Activated CD8-positive, alpha-beta memory T cell treated with anti-CD3 and anti-CD28 coated beads, Interleukin-2, amount 50 U/mL, for 24 hours (primary cell): ENCODE measurements at regions not wholly inside any gene's neighbourhood (a gene's known extent, or its start where the extent isn't known, plus 50 kb on each side); places are given as distances from the start of the nearest gene placed in this dataset.
"Not testable (repeated sequence)": the region's sequence is repeated elsewhere in the genome, so short reads cannot be mapped to it uniquely, and the experiment has no call there.

Experiments
- DNase-seq: peaks from one replicate; pipeline ENCODE4 v3.0.0-alpha.2; 2020; ENCODE audit errors: extremely low read depth

DNA sequence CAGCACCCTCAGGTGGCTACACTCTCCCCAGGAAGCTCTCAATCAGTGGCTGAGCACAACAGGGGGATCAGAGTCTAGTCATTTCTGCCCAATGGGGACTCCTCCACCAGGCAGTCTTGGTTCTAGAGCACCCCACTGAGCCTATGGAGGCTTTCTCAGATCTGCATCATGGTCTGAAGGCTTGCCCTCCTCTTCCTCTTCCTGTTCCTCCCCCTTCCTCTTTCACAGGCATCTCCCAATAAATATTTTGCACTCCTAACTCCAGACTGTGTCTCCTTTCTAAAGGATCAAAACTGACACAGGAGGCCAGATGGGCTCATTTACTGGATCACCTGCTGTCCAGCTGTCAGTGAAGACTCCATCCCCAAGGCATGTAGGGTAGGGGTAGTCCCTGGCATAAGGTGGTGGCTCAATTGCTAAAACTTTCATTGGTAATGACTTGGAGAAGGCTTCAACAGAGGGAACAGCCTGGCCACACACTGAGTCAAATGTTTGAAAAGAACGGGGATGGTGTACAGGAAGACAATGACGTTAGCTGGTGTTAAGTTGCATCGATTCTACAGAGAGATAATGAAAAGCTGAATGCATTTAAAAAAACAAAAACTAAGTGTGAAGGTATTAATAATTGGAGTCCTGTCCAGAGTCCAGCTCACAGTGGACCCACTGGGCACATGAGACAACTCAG lies 84.2 kb upstream of the SLC2A1 start:
- no peak for DNase-seq

DNA sequence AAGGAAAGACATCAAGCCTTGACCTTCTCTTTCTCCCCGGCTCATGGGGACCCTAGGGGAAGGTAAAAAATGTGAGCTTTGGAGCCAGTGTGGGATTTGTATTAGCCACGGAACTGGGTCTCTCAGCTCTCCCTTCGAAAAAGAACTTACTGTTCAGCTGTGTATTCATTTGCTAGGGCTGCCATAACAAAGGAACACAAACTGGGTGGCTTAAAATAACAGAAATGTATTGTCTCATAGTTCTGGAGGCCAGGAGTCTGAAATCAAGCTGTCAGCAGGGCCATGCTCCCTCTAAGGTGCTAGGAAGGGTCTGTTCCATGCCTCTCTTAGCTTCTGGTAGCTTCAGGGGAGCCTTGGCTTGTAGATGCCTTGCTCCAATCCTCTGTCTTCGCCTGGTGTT lies 83.5 kb upstream of the SLC2A1 start:
- DNase-seq: no peak

DNA sequence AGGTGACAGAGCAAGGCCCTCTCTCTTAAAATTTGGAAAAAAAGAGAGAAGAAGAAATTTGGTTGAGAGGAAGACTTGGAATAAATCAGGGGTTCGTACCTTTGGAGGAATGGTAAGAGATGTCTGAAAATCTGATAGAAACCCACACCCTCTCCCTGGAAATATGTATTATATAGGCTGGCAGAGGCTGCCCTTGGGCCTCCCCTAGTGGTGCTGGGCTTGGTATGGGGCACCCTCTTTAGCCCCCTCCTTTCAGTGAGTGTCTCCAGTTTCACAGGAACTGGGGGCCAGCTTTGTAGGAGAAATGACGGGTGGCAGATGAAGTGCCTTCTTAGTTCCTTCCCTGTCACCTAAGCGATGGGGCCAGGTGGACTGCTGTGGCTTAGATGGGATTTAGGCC lies 82.9 kb upstream of the SLC2A1 start:
- no peak for DNase-seq

DNA sequence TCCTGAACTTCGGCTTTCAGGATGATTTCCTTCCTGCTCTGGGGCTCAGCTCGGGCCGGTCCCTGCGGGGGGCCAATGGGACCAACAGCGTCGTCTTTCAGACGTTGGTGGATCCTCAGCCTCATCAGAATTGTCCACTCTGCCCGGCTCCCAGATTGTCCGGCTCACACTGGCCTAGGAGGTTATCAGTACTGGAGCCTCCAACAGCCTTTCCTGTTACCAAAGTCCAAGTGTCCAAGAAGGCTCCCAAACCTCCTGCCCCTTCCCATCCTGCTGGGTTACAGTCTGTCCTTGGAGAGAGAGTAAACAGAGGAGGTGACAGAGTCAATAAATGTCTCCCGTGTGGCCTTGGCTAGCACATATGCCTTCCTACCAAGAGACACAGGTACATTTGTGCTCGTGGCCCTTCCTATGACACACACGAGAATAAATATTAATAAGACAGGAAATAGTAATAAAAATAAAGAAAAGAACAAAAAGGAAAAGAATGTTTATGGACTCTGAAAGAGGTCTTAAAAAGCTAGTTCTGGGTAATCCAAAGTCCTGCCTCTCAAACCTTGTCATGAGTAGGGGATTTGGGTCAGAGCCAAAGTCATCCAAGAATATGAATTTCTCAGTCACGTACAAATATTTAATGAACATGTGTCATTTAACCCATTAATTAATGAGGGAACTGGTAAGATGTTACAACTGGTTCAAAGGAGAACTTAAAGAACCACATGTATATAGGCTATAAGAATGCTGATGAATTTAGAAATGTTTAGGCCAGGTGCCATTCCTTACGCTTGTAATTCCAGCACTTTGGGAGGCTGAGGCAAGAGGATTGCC lies 80.8 kb upstream of the SLC2A1 start:
- DNase-seq: no peak

DNA sequence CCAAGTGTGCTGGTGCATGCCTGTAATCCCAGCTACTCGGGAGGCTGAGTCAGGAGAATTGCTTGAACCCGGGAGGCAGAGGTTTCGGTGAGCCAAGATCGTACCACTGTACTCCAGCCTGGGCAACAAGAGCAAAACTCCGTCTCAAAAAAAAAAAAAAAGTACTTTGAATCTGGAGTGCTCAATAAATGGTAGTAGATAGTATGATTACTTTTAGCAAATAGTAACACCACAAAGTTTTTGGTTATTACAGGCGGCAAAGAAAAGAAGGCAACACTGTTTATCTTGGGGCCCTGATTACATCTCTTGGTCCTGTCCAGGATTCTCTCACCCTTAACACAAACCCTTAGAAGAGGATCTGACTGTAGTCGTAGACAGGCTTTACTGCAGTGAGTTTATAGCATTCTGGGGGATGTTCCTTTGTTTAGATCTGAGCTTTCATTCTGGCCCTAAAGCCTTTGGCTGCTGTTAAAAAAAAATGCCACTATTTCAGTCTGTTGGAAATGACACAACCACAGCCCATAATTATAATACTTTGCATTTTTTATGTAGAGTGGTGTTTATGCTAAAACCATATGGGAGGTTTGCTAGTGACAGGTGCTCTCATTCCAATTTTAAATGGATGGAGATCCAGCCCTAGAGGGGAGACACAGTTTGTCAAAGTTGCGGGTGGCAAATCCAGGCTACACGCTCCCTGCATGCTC lies 79.7 kb upstream of the SLC2A1 start:
- no peak for DNase-seq

DNA sequence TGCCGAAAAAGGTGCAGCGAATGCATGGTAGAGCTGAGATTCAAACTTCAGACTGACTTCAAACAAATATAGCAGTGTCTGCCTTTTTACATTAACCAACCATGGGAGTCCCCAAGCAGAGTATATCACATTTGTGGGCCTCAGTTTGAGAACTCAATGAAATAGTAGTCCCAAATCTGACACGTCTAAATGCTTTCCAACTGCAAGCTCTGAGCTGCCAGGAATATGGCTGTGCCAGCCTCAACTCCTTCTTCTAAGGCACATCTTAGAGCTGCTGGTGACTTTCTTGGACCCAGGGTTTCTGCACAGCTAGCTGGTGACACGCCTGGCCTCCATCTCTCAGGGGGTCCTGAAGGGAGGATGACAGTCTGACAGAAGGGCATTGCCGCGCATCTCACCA lies 78.8 kb upstream of the SLC2A1 start:
- DNase-seq: no peak

DNA sequence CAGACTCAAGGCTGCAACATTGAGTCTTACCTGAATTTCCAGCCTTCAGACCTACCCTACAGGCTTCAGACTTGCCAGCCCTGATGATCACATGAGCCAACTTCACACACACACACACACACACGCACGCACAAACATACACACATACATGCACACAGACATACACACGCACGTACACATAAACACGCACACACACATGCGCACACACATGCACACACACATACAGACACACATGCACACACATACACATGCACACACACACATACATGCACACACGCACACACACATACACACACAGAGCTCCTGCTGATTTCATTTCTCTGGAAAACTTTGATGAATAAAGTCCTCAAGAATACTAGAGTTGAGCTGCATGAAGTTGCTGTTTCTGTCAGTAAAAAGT lies 78.3 kb upstream of the SLC2A1 start:
- DNase-seq: no peak

DNA sequence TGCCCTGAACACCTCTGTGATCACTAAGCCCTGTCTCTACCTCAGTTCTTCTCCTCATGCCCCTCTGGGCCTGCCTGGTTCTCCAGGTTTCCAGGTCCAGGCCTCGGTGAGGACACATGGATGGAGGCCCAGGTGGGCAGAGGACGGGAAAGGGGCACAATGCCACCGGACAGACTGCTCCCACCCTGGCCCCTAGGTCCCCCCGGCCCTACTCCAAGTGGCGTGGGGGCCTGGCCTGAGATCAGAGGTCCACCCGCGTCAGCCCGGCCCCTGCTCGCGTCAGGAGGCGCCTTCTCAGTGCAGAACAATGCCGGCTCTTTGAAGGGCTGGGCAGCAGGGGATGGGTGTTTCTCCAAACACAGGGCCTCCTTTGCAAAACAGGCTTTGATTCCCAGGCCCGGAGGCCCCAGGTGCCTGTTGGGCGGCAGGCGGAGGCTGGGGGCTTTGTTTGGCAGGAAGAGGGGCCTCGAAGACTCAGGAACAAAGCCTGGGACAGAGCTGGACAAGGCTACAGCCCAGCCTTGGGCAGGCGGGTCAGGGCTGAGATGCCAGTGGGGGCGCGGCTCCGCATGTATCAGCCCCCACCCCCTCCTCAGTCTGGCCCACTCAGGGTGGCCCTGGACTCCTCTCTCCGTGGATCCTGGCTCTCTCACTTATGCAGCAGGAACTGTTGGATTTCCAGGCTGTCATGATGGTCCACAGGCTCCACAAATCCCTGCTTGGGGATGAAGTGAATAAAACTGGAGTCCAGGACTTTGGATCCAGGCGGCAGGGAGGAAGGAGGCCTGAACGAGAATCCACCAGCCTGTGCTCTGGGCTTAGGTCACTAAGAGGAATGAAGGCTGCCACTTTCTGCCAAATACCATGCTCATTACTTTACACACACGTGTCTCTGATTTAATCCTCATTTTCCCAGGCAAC lies 77.4 kb upstream of the SLC2A1 start:
- DNase-seq: no peak

DNA sequence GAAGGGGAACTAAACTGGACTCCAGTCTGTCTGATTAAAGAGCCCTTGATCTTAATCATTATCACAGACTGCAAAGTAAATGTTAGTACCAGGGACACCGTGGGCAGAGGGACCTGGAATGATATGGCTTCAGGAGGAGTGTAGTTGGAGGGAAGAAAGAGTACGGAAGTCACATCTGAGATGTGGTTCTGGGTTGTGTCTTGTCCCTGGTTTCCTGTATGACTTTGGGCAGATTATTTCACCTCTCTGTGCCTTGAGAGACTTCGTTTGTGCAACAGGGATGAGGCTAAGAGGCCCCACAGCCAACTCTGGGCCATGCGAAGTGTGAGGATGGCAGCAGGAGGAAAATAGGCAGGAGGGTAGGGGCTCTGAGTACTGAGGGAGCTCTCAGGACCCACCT lies 76.1 kb upstream of the SLC2A1 start:
- no peak for DNase-seq

DNA sequence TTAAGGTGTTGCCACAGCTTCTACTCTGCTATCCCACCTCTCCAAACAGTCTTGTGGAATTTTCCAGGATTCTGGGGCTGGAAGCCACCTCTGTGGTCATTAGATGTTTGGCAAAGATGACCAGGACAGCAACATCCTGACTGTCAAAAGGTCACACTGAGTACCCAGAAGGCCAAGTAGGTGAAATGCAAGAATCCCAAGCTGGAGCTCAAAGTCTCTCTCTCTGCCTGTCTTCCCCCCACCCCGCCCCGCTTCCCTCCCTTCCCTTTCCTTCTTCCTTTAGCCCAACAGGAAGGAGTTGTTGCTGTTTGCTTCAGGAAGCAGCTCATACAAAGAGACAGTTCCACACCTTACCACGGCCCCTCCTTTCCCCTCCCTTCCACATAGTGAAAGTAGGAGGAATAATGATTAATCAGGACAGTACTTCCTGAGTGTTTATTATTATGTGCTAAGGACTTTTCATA lies 75.6 kb upstream of the SLC2A1 start:
- no peak for DNase-seq

DNA sequence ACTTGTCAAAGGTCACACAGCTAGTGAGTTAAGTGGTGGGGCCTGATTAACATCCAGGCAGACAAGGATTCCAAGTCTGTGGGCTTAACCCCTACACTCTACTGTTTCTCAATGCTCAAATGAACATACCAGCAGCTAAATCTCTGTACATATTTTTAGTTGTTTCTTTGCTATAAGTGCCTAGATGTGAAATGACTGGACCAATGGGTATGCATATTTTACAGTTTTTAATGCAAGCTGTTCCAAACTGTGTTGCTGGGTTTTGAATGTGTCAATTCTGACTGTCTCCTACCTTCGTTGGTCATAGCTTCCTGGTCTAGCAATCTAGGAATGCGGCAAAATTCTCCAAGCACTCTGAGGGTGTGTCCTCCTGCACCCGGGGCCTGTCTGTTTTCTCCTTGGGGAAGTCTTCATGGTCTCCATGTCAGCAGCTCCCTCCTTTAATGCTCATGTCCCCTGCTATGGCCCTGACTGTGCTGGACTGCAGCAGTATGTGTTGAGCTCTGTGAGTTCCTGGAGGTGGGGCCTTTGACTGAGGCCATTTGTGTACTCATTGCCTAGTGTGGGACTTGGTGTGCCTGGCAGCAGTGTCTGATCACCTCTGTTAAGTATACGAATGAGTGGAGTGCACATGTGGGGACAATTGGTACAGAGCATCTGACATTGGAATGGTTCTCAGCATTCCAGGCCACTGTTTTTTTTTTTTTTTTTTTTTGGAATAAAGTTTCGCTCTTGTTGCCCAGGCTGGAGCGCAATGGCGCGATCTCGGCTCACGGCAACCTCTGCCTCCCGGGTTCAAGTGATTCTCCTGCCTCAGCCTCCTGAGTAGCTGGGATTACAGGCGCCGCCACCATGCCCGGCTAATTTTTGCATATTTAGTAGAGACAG lies 72.9 kb upstream of the SLC2A1 start:
- no peak for DNase-seq

DNA sequence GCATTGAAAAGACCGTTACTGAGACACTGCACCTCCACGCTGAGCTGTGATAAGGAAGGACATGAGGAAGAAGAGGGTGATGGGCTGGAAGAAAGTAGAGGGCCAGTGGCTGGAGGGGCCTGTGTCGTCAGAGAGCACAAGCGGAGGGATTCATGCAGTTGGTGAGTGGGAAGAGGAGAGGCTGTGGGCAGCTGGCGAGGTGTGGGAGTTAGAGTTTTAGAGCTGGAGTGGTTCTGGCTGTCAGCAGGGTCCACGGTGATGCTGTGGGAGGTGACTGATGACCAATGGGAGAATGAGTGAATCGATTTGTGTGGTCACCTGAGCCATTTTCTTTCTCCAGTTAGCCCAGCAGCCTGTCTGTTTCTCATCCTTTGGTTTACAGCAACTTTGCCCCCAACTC lies 66.2 kb upstream of the SLC2A1 start:
- no peak for DNase-seq

DNA sequence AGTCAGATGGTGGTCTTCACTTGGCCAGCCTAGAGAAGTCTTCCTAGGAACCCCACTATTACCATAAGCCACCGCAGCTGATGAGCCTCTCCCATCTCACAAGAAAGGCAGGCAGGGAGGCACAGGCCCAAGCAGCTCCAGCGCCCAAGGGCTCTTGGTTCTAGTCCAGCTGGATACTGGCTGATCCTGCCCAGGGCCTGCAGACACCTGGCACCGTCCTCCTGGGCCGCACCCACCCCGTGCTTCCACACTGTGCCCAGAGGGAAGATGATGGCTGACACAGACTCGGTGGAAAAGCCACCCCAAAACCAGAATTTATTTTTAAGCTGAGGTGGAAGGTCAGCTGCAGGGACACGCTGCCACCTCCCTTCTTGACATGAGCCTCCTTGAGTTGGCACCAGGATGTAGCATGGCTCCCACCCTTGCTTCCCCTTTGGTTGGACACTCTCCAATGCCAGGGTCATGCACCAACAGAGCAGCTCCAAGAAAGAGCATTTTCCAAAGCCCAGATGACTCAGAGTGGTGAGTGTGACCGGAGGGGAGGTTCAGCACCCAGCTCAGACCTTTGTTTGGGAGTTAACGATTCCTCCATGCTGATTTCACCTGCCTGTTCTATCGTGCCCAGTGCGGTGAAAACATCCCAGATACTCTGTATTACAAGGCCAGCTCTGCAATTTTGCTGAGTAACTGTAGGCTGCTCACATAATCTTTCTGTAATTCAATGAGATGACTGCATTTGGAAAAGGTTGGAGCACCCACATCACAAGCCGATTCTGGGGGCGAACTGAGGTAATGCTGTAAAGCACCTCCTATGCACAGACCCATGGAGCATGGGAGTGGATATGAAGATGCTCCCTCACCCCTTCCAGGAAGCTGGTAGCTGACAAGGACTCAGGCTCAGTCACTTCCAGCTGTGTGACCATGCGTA lies 63.1 kb upstream of the SLC2A1 start:
- DNase-seq: no peak

DNA sequence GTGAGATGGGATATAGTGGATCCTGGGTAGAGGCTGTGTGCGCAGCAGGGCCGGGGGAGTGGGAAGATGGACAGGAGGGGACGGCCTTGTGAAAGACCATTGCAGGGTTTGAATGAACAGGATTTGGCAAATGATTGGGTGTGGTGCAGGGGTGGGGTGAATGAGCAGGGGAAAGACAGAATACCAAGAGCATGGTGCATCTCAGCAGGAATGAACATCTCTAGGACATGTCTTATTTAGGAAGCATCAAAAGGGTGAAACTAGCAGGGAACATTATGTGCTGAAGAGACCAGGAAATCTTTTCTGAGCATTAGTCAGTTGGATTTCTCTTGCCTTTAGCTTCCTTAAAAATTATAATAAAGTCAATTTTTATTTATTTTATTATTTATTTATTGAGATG lies 60.6 kb upstream of the SLC2A1 start:
- DNase-seq: no peak

DNA sequence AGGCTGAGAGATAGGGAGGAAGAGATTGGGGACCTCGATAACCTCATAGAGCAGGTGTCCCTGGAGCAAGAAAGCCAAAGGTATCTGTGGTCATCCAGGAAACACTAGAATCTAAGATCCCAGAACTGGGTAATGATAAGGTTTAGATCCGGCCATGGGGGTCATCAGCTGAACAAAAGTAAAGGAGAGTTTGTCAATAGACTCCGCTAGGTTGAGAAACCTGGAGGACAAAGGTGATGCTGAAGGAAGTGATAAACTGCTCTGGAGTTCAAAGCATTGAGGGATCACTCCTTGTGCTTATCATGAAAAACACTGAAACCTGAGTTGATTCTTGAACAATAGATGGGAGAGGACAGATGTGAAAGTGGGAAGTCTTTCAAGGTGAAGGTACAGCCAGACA lies 59.5 kb upstream of the SLC2A1 start:
- no peak for DNase-seq

DNA sequence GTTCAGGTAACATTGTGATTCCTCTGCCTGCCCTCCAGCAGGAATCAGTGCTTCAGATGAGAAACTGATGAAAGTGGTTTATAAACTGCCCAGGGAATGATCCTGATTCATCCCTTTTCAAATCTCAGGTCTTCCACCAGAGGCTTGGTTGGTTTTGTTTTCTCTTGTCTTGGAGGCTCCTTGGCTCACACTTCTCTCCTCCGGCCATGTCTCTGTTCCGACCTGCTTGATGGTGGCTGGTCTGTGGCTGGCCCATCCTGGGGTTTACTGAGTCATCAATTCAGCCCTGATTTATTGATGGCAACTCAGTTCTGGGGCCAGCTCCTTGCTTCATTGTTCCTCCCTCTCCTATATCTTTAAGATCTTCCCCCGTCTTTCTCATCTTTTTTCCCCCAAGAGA lies 56.6 kb upstream of the SLC2A1 start:
- DNase-seq: no peak

DNA sequence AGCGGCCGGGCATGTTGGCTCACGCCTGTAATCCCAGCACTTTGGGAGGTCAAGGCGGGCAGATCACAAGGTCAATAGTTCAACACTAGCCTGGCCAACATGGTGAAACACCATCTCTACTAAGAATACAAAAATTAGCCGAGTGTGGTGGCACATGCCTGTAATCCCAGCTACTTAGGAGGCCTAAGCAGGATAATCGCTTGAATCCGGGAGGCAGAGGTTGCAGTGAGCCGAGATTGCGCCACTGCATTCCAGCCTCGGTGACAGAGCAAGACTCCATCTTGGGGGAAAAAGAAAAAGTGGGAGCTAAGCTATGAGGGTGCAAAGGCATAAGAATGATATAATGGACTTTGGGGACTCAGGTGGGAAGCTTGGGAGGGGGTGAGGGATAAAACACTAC lies 55.9 kb upstream of the SLC2A1 start:
- DNase-seq: not testable (repeated sequence)

DNA sequence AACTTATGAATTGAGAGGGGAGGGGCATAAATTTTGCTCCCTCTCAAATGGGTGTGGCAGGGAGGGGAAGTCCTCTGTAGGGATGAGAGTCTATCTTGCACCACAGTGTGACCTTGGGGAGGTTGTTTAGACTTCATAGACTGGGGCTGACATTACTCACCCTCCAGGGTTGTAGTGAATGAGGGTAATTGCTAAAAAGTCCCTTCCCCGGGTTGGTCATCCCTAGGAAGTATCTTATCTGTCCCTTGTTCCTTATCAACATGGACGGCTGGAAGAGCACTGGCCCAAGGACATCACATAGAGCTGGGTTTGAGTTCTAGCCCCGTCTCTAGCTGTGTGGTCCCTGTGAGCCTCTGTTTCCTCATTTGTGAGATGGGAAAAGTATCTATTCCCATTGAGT lies 52.4 kb upstream of the SLC2A1 start:
- no peak for DNase-seq

DNA sequence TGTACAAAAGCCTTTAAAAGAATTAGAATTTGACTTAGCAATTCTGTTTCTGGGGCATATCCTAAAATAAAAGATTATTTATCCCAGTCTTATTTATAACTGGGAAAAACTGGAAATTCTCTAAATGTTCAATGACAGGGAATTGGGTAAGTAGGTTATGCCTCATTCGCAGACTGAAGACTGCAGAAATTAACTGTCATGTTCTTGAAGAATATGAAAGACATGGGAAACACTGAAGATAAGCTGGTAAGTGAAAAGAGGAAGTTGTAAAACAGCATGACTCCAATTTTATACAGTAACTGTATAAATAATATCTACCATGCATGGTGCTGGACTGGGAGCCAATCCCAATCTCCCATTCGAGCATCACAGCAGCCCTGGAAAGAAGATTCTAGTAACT lies 50.6 kb upstream of the SLC2A1 start:
- DNase-seq: no peak
